Choroid plexus epithelial cell (primary cell): ENCODE measurements at regions not wholly inside any gene's neighbourhood (a gene's known extent, or its start where the extent isn't known, plus 50 kb on each side); places are given as distances from the start of the nearest gene placed in this dataset.

Source experiments
- DNase-seq: peaks from one replicate; pipeline ENCODE4 v3.0.0-alpha.2; 2010; ENCODE audit warnings: low read depth
- H3K4me3 ChIP-seq: 2 replicates; pipeline ENCODE4 v1.5.1; 2011; ENCODE audit warnings: low read depth, mild to moderate bottlenecking, control low read depth, low read length, moderate library complexity
- CTCF ChIP-seq: conservative IDR thresholded peaks from 2 replicates; pipeline ENCODE4 v1.5.1; 2011; ENCODE audit warnings: low read depth, mild to moderate bottlenecking, control low read depth, inconsistent platforms, low read length, moderate library complexity

DNA sequence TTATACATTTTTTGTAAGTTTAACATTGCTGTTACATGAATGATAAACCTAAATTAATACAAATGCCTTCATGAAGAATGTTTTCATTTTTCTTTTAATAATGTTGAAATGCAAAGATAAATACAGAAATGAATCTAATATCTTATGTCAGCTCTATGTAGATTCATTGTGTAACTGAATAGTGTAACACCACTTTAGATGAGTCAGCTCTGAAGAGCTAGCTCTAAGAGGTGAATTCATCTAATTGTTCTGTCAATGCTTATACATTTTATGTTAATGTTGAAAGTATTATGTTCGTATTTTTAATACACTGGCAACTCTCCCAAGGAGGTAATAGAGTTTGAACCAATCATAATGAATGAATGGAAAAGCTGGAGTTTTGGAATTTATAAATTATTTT is 146.9 kb upstream of the FMR1 start:
- no peak for DNase-seq
- H3K4me3 ChIP-seq: no peak overlapping the region
- TF ChIP-seq CTCF: no peak

DNA sequence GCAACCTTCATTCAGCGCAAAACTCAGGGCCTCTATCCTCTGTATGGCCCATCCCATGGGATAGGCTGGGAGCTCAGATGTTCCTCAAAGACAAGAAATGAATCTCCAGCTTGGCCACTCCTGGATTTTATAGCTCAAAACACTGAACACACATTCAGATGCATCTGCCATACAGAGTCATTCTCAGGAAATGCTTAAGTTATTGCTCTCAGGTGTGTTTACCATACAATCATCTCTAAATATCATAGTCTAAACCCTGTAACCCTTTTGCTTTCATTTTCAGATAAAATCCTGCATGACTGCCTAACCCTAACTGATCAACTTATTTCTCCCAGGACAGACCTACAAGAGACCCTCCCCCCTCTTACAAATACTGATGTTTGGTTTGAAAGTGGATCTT is 140.9 kb upstream of the FMR1 start:
- no peak for DNase-seq
- H3K4me3 ChIP-seq: no peak overlapping the region
- no peak for TF ChIP-seq CTCF

DNA sequence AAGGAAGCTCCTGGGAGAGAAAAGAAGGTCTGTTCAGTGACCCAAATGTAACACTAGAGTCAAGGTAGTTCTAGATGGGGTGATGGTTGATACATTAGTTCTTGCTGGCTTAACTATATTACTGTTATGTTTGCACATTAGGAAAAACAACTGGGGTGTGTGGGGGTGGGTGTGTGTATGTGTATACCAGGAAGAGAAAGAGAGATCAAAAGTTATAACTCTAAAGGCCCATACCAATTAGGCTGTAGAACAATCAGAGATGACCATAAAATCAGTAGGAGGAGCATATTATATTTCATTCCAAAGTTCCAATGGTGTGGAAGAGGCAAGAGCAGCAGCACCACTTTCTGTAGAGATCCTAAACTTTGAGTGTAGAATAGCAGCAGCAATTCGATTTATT is 134.7 kb upstream of the FMR1 start:
- TF ChIP-seq CTCF: no peak

DNA sequence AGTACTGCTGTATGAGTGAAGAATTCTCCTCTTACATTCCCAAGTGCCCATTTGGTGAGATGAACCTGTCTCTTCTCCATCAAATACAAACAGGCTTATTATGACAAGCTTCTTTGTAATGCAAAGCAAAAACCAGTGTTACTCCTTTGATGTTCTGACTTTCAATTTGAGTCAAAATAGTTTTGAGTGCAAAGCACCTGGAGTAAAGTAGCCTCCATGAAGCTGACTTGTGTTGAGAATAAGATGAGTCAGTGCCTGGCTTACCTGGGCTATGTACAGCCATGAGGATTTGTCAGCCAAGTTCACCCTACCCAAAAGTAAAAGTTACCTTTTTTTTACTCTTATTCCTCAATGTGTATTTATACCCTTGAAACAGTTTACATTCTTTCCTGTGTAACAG is 132.5 kb upstream of the FMR1 start:
- no peak for DNase-seq
- TF ChIP-seq CTCF: no peak
- no peak overlapping the region for H3K4me3 ChIP-seq

More for the DNA sequence above, 134.7 kb upstream of the FMR1 start:
- H3K4me3 ChIP-seq: no peak overlapping the region
- no peak for DNase-seq

DNA sequence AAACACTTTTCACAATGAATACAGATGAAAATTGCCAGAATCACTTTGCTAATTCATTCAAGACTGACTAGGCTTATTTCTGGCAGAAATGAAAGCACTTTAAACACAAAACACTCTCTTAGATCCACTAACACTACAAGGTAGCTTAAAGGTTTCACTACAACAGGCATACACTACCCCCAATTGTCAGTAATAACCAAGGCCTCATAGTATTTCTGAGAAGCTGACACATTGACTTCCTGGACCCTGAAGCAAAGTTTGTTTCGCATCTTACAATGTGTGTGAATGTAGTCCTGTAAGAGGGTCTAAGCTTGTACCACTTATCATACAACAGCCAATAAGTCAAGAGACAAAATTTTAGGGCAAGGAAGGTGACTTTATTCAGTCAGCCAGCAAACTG is 129.9 kb upstream of the FMR1 start:
- TF ChIP-seq CTCF: no peak
- no peak overlapping the region for H3K4me3 ChIP-seq
- no peak for DNase-seq

- no peak overlapping the region for H3K4me3 ChIP-seq
- no peak for DNase-seq
- no peak for TF ChIP-seq CTCF
These were observed 122.9 kb upstream of the FMR1 start for GRCh38 chrX:147788641-147789350.

DNA sequence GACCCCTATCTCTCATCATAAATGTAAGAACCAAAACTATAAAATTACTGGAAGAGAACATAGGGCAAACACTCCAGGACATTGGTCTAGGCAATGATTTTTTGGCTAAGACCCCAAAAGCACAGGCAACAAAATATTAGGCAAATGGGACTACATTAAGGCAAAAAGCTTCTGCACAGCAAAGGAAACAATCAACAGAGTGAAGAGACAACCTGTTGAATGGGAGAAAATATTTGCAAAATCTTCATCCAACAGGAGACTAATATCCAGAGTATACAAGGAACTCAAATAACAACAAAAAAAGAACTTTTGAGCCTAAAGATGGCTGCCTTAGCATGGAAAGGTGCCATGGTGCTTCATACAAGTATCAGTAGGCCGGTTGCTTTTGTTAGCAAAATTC is 111.1 kb upstream of the FMR1 start:
- TF ChIP-seq CTCF: no peak
- DNase-seq: no peak
- no peak overlapping the region for H3K4me3 ChIP-seq
